NB4 (cell line): ENCODE measurements at regions not wholly inside any gene's neighbourhood (a gene's known extent, or its start where the extent isn't known, plus 50 kb on each side); places are given as distances from the start of the nearest gene placed in this dataset.

Experiments used
- MYC ChIP-seq: IDR thresholded peaks from 2 replicates; pipeline ENCODE4 v1.6.1; 2011; ENCODE audit warnings: low read depth, low read length
- POLR2A ChIP-seq: IDR thresholded peaks from 2 replicates; pipeline ENCODE4 v1.6.1; 2011; ENCODE audit warnings: mild to moderate bottlenecking; ENCODE audit not compliant: insufficient read length; ENCODE audit errors: extremely low read depth
- TF ChIP-seq, protein P1 (sequence below): IDR thresholded peaks from one replicate; pipeline ENCODE4 v1.5.1; 2012; ENCODE audit warnings: low read depth, low read length

- TF ChIP-seq, protein P1, sequence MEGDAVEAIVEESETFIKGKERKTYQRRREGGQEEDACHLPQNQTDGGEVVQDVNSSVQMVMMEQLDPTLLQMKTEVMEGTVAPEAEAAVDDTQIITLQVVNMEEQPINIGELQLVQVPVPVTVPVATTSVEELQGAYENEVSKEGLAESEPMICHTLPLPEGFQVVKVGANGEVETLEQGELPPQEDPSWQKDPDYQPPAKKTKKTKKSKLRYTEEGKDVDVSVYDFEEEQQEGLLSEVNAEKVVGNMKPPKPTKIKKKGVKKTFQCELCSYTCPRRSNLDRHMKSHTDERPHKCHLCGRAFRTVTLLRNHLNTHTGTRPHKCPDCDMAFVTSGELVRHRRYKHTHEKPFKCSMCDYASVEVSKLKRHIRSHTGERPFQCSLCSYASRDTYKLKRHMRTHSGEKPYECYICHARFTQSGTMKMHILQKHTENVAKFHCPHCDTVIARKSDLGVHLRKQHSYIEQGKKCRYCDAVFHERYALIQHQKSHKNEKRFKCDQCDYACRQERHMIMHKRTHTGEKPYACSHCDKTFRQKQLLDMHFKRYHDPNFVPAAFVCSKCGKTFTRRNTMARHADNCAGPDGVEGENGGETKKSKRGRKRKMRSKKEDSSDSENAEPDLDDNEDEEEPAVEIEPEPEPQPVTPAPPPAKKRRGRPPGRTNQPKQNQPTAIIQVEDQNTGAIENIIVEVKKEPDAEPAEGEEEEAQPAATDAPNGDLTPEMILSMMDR: no peak
- TF ChIP-seq POLR2A: no peak
- TF ChIP-seq MYC: no peak
Observed at GRCh38 chr5:73267766-73268435, 94.9 kb downstream of the TMEM174 start.
